Spleen (tissue), 7 donors: ENCODE measurements at regions not wholly inside any gene's neighbourhood (a gene's known extent, or its start where the extent isn't known, plus 50 kb on each side); places are given as distances from the start of the nearest gene placed in this dataset.
A peak's percentile ranks its signal among the peaks of the same experiment; 100 is the strongest.

Source experiments
- POLR2A ChIP-seq, 3 donors: fragments of 450-650 bp; IDR thresholded peaks; one replicate each; pipeline ENCODE4 v1.5.1; 2017; ENCODE audit warnings: antibody characterized with exemption in 3 of 3, mild to moderate bottlenecking in 1 of 3
- TF ChIP-seq, protein P1 (sequence below), 11 experiments: fragments of 200-600 bp in 7 of 11; fragments of 450-650 bp in 4 of 11; sonication (generic) in 4 of 11; IDR thresholded peaks in 8 of 11; conservative IDR thresholded peaks in 3 of 11; 1 replicate in 7 of 11; 2 replicates in 4 of 11; pipeline versions ENCODE4 v1.4.0 to v1.8.0; 2016 to 2021; ENCODE audit warnings: antibody characterized with exemption in 11 of 11, inconsistent platforms in 4 of 11, mild to moderate bottlenecking in 1 of 11
- donor health status: DM: no; HTN: no; CAD: no; lungs with moderate emphysema.
- donor health status: DM: no; HTN: no; CAD: no.
- donor health status: DM: no; HTN: no; CAD: no.

DNA sequence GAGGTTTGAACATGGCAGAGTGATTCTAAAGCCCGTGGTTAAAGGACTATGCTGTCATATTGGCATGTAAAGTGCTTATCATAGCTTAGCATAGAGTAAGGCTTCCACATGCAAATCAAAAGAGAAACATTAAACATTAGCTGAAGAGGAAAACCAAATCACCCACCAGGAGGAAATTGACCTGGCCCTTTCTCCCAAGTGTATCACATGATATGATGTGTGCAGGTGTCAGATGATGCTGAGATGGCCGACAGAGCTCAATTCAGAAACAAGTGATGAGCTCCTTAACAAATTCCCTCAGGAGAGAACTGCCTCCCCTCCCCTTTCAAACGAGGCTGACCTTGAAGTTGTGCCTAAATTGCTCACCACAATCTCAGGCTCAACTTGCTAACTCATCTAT, 217.1 kb upstream of the BTG1 start:
- TF ChIP-seq POLR2A (IDR thresholded peaks at IDR 0.05): peak in 1 of 3 donors; percentile 17
- TF ChIP-seq, protein P1, sequence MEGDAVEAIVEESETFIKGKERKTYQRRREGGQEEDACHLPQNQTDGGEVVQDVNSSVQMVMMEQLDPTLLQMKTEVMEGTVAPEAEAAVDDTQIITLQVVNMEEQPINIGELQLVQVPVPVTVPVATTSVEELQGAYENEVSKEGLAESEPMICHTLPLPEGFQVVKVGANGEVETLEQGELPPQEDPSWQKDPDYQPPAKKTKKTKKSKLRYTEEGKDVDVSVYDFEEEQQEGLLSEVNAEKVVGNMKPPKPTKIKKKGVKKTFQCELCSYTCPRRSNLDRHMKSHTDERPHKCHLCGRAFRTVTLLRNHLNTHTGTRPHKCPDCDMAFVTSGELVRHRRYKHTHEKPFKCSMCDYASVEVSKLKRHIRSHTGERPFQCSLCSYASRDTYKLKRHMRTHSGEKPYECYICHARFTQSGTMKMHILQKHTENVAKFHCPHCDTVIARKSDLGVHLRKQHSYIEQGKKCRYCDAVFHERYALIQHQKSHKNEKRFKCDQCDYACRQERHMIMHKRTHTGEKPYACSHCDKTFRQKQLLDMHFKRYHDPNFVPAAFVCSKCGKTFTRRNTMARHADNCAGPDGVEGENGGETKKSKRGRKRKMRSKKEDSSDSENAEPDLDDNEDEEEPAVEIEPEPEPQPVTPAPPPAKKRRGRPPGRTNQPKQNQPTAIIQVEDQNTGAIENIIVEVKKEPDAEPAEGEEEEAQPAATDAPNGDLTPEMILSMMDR (IDR thresholded peaks at IDR 0.05 in 8 of 11, conservative IDR thresholded peaks at IDR 0.05 in 3 of 11): peak in 2 of 11 experiments; percentile 15 to 19
